GM21390 (cell line): ENCODE measurements at regions not wholly inside any gene's neighbourhood (a gene's known extent, or its start where the extent isn't known, plus 50 kb on each side); places are given as distances from the start of the nearest gene placed in this dataset.

Experiments
- ATAC-seq: cut with Tn5 transposase; IDR thresholded peaks from one replicate; pipeline ENCODE4 v1.9.1; 2021; ENCODE audit not compliant: unreplicated experiment

DNA sequence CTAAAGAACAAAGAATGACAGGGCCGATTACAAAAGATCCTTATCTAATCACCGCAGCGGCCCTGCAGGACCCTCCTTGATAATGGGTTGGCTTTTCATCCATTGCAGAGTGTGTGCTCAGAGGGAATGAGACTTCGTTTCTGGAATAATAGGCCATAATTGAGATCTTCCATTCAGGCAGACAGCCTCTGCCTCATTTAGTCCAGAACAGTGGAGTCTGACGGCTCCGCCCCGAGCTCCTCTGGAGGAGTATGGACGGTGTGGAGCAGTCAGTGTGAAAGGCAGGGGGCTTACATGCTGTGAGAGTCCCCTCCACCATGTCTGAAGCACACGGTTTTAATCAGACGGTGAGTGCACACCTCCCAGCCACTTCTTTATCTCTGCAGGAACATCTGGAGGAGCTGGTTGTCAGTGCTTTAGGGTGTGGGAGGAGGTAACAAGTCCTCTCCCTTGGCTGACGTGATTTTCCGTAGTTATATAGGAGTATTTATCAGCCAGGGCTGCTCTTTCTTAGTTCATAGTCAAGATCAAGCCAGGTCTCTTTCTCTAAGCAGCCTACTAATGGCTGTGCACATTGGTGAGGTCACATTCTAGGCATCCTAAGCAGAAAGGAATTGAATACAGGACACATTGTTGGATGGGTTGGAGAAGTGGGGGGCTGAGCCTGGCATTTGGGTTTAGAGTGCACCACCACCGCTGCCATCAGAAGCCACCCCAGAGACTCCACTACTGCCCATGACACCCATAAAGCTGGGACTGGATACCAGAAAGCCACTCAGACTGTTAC, 1477.9 kb downstream of the TBC1D22A start:
- ATAC-seq, result no peak

GRCh38 chr22:48239461-48240147, 1477.2 kb downstream of the TBC1D22A start:
- no peak for ATAC-seq

- no peak for ATAC-seq
These were observed 1476.5 kb downstream of the TBC1D22A start for GRCh38 chr22:48238966-48239365.

DNA sequence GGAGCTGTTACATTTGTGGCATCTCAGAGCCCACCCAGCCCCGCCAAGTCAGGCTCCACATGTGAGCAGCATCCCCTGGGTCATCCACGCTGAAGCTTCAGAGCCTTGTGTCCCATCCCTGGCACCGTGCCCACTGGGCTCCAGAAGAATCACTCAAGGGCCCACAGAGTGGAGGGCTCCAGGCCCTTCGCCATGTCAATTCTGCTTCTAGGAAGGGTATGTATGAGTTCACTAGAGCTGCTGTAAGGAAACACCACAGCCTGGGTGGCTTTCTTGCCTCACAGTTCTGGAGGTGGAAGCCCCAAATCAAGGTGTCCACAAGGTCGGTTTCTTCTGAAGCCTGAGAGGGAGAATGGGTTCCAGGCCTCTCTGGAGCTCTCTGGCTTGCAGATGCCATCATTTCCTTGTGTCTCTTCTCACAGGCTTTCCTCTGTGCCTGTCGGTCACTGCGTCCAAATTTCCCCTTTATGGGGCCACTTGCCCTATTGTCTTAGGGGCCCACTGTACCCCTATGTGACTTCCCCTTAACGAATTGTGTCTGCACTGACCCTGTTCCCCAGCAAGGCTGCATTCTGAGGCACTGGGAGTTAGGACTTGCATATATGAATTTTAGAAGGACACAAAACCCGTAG, 1476.0 kb downstream of the TBC1D22A start:
- ATAC-seq, result no peak

DNA sequence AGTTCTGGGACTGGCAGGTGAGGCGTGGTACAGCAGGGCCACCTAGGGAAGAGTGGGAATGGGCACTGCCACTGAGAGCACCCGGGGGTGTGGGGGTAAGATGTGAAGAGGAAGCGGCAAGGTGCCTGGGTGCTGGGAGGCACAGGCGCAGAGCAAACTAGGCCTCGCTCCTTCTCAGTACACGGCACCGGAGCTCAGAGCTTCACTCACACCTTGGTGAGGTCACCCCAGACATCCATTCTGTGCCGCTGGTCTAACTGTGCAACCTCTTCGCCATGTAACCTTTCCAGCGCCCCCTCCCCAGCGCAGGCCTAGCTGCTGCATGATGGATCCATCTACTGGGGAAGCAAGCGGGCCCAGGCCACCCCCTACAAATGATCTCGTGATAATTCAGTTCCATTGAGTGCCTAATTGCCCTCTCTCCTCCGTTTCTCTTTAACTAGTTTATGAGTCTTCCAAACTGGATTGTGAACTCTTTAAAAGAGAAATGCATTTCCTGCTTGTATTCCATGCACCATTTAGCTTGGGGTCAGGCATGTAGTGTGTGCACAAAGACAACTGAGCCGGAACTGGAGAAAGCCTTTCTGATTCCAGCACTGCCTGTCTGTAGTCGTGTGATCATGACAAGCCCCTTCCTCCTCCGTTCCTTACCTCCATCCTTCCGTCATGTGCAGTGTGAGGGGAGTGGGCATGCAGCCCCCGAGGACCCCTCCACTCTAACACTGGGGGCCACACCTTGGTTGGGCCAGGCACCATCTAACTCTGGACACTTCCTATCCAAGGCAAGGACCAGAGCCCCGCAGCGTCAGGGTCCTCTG, 1475.2 kb downstream of the TBC1D22A start:
- no peak for ATAC-seq

DNA sequence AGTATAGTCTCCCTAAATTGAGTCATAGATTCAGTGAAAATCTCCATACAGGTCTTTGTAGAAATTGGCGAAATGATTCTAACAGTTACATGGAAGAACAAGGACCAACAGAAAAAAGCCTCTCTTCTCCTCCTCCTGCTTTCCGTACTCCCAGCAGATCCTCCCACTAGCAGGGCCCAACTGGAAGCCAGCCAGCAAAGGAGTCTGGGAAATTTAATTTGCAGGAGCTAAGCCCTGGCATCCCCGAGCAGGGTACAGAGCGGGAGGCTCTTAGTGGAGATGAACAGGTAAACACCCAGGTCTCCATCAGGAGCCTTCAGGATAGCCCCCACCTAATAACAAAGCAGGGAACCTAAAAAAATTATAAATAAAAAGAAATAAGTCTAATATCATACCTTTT, 1473.8 kb downstream of the TBC1D22A start:
- no peak for ATAC-seq

DNA sequence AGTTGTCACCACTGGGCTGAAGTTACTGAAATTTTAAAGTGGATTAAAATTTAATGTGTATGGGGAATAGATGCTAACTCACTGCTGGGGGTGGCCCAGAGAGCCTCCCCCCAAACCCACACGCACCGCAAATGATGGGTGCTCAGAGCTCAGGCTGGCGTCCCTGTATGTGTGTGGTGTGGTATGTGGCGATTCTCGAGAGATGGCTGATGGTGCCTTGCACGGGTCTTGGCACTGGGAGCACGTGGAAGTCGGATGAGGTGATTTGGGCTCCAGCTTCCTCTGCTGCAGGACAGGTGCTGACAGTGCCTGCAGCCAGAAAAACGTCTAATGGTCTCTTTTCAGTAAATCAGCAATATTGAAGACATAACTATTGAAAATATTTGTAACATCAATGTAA, 1473.3 kb downstream of the TBC1D22A start:
- ATAC-seq, result no peak

DNA sequence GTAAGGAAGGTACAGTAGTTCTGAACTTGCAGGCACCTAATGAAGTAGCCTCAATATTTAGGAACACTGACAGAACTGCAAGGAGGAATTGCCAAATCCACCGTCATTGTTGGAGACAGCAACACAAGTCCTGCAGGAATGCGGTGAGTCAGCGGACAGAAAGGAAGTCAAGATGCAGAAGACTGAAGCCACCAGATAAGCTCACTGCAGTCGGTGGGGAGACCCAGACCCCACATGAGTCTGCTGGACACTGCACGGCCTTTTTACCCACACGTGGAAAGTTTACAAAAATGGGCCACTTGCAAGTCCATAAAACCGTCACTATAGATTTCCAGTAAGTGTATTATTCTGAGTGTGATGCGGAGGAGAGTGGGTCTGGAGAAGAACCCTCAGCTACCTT, 1471.6 kb downstream of the TBC1D22A start:
- no peak for ATAC-seq

DNA sequence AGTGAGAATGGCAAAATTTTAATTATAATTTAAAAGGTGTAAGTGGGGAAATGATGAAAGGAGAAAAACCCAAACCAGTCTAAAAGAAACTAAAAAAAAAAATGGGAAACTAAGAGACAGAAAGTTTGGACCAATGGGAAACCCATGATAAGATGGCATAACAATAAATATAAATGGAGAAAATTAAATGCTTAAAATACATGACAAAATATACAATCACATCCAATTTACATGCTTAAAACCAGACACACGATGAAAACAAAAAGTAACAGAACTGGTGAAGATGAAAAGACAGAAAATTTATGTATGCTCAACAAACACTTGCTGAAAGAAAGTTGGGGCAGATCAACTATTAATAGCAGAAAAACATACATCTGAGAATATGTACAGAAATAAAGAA, 1471.1 kb downstream of the TBC1D22A start:
- no peak for ATAC-seq

DNA sequence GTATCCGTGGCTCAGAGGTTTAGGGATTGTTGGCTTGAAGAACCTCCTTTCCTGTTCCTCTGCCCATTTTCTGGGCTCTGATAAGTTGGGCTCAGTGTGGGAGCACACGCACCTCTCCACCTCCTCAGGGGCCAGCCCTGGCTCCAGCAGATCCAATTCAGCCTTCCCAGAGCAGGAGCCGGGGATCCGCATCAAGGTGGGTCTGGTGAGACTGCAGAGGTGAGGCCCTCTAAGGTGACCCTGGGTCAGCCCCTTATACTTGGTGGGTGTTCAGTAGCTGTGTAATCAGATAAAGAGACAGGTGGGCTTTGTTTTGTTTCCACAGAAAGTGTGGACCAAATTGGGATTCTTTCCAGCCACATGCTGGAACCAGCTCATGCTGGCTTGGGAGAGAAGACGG, 1466.0 kb downstream of the TBC1D22A start:
- ATAC-seq, result no peak

- no peak for ATAC-seq
These were observed 1465.0 kb downstream of the TBC1D22A start for GRCh38 chr22:48227341-48228018.

DNA sequence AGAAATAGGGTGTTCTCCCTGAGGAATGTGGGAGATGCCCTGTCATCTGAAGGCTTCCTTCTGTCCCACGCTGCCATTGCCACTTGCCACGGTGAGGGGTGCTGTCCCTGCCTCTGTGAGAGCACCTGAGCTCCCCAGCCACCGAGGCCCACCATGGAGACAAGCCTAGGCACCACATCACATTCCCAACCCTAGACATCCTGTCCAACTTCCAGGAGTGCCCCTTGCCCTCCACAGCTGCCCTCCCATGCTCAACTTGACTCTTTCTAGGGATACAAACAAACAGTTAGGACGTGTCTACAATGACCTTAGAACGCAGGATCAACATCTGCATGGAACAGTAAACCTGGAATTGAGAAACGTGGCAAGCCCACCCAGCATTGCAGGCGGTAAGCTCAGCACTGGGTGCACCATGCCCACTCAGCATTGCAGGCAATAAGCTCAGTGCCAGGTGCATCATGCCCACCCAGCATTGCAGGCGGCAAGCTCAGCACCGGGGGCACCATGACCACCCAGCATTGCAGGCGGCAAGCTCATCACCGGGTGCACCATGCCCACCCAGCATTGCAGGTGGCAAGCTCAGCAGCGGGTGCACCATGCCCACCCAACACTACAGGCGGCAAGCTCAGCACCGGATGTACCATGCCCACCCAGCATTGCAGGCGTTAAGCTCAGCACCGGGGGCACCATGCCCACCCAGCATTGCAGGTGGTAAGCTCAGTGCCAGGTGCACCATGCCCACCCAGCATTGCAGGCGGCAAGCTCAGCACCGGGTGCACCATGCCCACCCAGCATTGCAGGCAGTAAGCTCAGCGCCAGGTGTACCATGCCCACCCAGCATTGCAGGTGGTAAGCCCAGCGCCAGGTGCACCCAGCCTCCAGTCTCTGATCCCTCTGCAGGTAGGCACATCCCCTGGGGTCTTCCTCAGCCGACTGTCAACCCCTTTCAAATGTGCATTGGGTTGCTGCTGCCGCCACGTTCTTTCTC, 1463.9 kb downstream of the TBC1D22A start:
- ATAC-seq, result no peak

DNA sequence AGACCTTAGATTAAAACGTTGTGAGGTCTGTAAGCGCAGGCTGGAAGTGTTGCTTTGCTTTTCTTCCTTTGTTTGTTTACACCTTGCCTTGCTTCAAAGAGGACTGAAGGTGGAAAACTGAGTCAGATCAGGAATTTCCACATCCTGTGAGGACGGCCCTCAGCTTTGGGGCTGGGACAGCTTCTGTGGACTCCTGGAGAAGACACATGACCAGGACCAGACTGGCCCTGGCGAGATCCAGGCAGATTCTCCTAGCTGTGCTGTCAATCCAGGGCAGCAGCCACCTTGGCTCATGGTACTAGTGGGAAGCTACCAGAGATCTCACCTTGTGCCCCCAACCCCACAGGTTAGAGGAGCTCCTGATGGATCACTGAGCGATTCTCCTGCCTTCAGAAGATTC, 1461.9 kb downstream of the TBC1D22A start:
- no peak for ATAC-seq

- no peak for ATAC-seq
These were observed 1461.2 kb downstream of the TBC1D22A start for GRCh38 chr22:48223488-48224190.

- no peak for ATAC-seq
These were observed 1460.5 kb downstream of the TBC1D22A start for GRCh38 chr22:48222742-48223487.

- ATAC-seq, result no peak
These were observed 1456.5 kb downstream of the TBC1D22A start for GRCh38 chr22:48218889-48219420.

DNA sequence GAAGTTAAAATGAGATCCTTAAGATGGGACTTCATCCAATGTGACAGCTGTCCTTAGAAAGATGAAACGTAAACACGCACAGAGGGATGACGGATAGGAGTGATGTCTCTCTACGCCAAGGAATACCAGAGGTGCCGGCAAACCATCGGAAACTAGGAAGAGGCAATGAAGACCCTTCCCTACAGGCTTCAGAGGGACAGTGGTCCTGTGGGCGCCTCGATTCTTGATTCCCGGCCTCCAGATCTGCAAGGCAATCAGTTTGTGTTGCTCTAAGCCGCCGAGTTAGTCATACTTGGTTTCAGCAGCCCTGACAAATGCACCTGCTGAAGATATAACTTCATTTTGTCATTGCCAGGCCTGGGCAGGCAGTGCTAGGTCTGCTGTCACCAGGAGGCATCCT, 1455.1 kb downstream of the TBC1D22A start:
- ATAC-seq, result no peak

- ATAC-seq, result no peak
These were observed 1450.3 kb downstream of the TBC1D22A start for GRCh38 chr22:48212727-48213126.
